ENCODE measurements at regions not wholly inside any gene's neighbourhood (a gene's known extent, or its start where the extent isn't known, plus 50 kb on each side); places are given as distances from the start of the nearest gene placed in this dataset.

GRCh38 chr2:208594642-208595385 lies 188.2 kb downstream of the PTH2R start:
- H3K36me3 Mint-ChIP-seq = no peaks in the 10 kb centered on the region
- peaks cover 0 to 6% (median 3%) of the 10 kb centered on the region in 7 donors for H3K9me3 Mint-ChIP-seq
- no peaks in the 10 kb centered on the region for H3K27me3 ChIP-seq (ENCODE audit: control insufficient read depth in 2 of 2, insufficient read depth in 2 of 2, low read length in 2 of 2)
- no peaks in the 10 kb centered on the region for H3K36me3 ChIP-seq (replicated peaks in 1 of 2; ENCODE audit: control insufficient read depth in 1 of 2, insufficient read depth in 2 of 2, low read length in 2 of 2)
- H3K4me3 ChIP-seq (replicated peaks in 1 of 3; ENCODE audit: low read depth in 2 of 3, low read length in 3 of 3) = no peak overlapping the region
- H3K27ac Mint-ChIP-seq = no peak overlapping the region
- no peaks in the 10 kb centered on the region for H3K79me2 ChIP-seq (ENCODE audit: insufficient read depth, low read length)
- intact Hi-C loops (cut with micrococcal nuclease) = no loop called here
- no peak overlapping the region for H2AFZ ChIP-seq (ENCODE audit: insufficient read depth, low read depth, low read length, poor library complexity, severe bottlenecking)
- H3K9ac ChIP-seq (ENCODE audit: insufficient read depth, low read length, poor library complexity, severe bottlenecking) = no peak overlapping the region
- no peak overlapping the region for H3K27ac ChIP-seq (ENCODE audit: low read depth in 1 of 2, low read length in 2 of 2)
- no peaks in the 10 kb centered on the region for H3K4me1 Mint-ChIP-seq
- peaks cover 0 to 6% of the 10 kb centered on the region in 2 donors for H3K9me3 ChIP-seq (replicated peaks in 1 of 2; ENCODE audit: control insufficient read depth in 1 of 2, insufficient read depth in 1 of 2, low read length in 2 of 2)
- DNase-seq = no peak
- H3K4me1 ChIP-seq (ENCODE audit: control insufficient read depth in 1 of 2, insufficient read depth in 2 of 2, low read length in 2 of 2) = no peaks in the 10 kb centered on the region
- H3K4me2 ChIP-seq (replicated peaks; ENCODE audit: extremely low read depth, low read length, poor library complexity, severe bottlenecking) = no peak overlapping the region
- H3K4me3 Mint-ChIP-seq = no peak overlapping the region
- TF ChIP-seq, protein P1, sequence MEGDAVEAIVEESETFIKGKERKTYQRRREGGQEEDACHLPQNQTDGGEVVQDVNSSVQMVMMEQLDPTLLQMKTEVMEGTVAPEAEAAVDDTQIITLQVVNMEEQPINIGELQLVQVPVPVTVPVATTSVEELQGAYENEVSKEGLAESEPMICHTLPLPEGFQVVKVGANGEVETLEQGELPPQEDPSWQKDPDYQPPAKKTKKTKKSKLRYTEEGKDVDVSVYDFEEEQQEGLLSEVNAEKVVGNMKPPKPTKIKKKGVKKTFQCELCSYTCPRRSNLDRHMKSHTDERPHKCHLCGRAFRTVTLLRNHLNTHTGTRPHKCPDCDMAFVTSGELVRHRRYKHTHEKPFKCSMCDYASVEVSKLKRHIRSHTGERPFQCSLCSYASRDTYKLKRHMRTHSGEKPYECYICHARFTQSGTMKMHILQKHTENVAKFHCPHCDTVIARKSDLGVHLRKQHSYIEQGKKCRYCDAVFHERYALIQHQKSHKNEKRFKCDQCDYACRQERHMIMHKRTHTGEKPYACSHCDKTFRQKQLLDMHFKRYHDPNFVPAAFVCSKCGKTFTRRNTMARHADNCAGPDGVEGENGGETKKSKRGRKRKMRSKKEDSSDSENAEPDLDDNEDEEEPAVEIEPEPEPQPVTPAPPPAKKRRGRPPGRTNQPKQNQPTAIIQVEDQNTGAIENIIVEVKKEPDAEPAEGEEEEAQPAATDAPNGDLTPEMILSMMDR (IDR thresholded peaks at IDR 0.05) = no peak
- H4K20me1 ChIP-seq (ENCODE audit: insufficient read depth, low read length) = no peaks in the 10 kb centered on the region
- H3K27me3 Mint-ChIP-seq (ENCODE audit: low read depth in 3 of 3) = no peaks in the 10 kb centered on the region

- TF ChIP-seq, protein P1 (IDR thresholded peaks at IDR 0.05) = no peak
These were observed 189.0 kb downstream of the PTH2R start for GRCh38 chr2:208595386-208596275.

More at GRCh38 chr2:208595386-208596275, 189.0 kb downstream of the PTH2R start:
- WGBS (ENCODE audit: insufficient coverage) = no CpG with 5 or more reads among the region's 3 CpGs
- Histone ChIP-seq H3K4me3 (replicated peaks in 1 of 3; ENCODE audit: low read depth in 2 of 3, low read length in 3 of 3) (no peak overlapping the region), H4K20me1 (ENCODE audit: insufficient read depth, low read length) (no peaks in the 10 kb centered on the region), H3K79me2 (ENCODE audit: insufficient read depth, low read length) (no peaks in the 10 kb centered on the region), H3K27me3 (ENCODE audit: control insufficient read depth in 2 of 2, insufficient read depth in 2 of 2, low read length in 2 of 2) (no peaks in the 10 kb centered on the region), H3K4me1 (ENCODE audit: control insufficient read depth in 1 of 2, insufficient read depth in 2 of 2, low read length in 2 of 2) (no peaks in the 10 kb centered on the region), H3K36me3 (replicated peaks in 1 of 2; ENCODE audit: control insufficient read depth in 1 of 2, insufficient read depth in 2 of 2, low read length in 2 of 2) (no peaks in the 10 kb centered on the region), H3K4me2 (replicated peaks; ENCODE audit: extremely low read depth, low read length, poor library complexity, severe bottlenecking) (no peak overlapping the region), H2AFZ (ENCODE audit: insufficient read depth, low read depth, low read length, poor library complexity, severe bottlenecking) (no peak overlapping the region), H3K27ac (ENCODE audit: low read depth in 1 of 2, low read length in 2 of 2) (no peak overlapping the region), H3K9me3 (replicated peaks in 1 of 2; ENCODE audit: control insufficient read depth in 1 of 2, insufficient read depth in 1 of 2, low read length in 2 of 2) (peaks cover 0 to 6% of the 10 kb centered on the region in 2 donors), H3K9ac (ENCODE audit: insufficient read depth, low read length, poor library complexity, severe bottlenecking) (no peak overlapping the region)
- peaks cover 0 to 7% (median 3%) of the 10 kb centered on the region in 7 donors for H3K9me3 Mint-ChIP-seq
- intact Hi-C loops (cut with micrococcal nuclease) = no loop called here
- no peaks in the 10 kb centered on the region for H3K27me3 Mint-ChIP-seq (ENCODE audit: low read depth in 3 of 3)
- H3K4me1 Mint-ChIP-seq = no peaks in the 10 kb centered on the region
- no peak for DNase-seq
- H3K4me3 Mint-ChIP-seq = no peak overlapping the region
- H3K36me3 Mint-ChIP-seq = no peaks in the 10 kb centered on the region
- no peak overlapping the region for H3K27ac Mint-ChIP-seq
